Peyer's patch (tissue), 4 donors: ENCODE measurements at regions not wholly inside any gene's neighbourhood (a gene's known extent, or its start where the extent isn't known, plus 50 kb on each side); places are given as distances from the start of the nearest gene placed in this dataset.

Experiments used
- CTCF ChIP-seq, 6 experiments: fragments of 450-650 bp in 4 of 6; fragments of 200-600 bp in 2 of 6; sonication (generic) in 1 of 6; IDR thresholded peaks; one replicate each; pipeline ENCODE4 v1.5.1; 2017 to 2019; ENCODE audit warnings: antibody characterized with exemption in 6 of 6, mild to moderate bottlenecking in 3 of 6, moderate library complexity in 1 of 6
- POLR2A ChIP-seq, 2 donors: fragments of 450-650 bp; IDR thresholded peaks; one replicate each; pipeline ENCODE4 v1.5.1; 2017; ENCODE audit warnings: antibody characterized with exemption in 2 of 2, mild to moderate bottlenecking in 2 of 2, moderate library complexity in 2 of 2

- no peak for TF ChIP-seq CTCF (IDR thresholded peaks at IDR 0.05)
- no peak for TF ChIP-seq POLR2A (IDR thresholded peaks at IDR 0.05)
Measured at GRCh38 chr2:234705108-234705507, 208.2 kb upstream of the ARL4C start.
